Astrocyte (in vitro differentiated cells and primary cell): ENCODE measurements at regions not wholly inside any gene's neighbourhood (a gene's known extent, or its start where the extent isn't known, plus 50 kb on each side); places are given as distances from the start of the nearest gene placed in this dataset.

Source experiments
- CTCF ChIP-seq: IDR thresholded peaks from 2 replicates; pipeline ENCODE4 v1.5.1; 2011; ENCODE audit warnings: low read depth, mild to moderate bottlenecking, inconsistent platforms, low read length, moderate library complexity; ENCODE audit not compliant: insufficient read depth
- EZH2 ChIP-seq: IDR thresholded peaks from 2 replicates; pipeline ENCODE4 v1.6.1; 2012; ENCODE audit warnings: mild to moderate bottlenecking, low read length, inconsistent platforms; ENCODE audit not compliant: insufficient read depth

DNA sequence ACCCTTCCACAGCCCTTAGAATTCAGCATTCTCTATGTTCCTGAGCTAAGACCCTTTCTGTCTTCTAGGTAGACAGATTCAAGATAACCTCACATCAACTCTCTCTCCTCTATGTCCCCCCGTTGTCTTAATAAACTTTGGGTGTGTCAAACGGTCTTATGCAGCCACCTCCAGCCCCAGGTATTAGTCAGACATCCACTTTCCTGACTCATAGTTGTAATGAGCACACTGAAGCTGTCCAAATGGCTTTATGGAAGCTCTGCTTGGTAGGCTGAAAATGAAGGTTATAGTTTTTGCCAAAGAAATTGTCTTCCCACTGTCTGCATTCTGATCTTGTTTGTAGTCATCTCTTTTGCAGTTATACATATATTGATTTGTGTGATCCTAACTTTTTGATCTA, 482.0 kb downstream of the RMST start:
- TF ChIP-seq CTCF: no peak
- TF ChIP-seq EZH2: no peak
